Gastroesophageal sphincter (tissue), 4 donors: ENCODE measurements at regions not wholly inside any gene's neighbourhood (a gene's known extent, or its start where the extent isn't known, plus 50 kb on each side); places are given as distances from the start of the nearest gene placed in this dataset.

Source experiments
- ATAC-seq: fragments of 150-250 bp; one replicate; pipeline ENCODE4 v1.9.1; 2016; ENCODE audit warnings: mild to moderate bottlenecking, moderate library complexity
- H3K27ac ChIP-seq, 4 donors: fragments of 200-600 bp; sonication (generic) in 3 of 4; 1 replicate in 3 of 4; 2 replicates in 1 of 4; pipeline ENCODE4 v1.5.1; 2016 to 2019
- H3K27me3 ChIP-seq: fragments of 200-600 bp; sonication (generic); one replicate; pipeline ENCODE4 v1.5.1; 2019
- H3K36me3 ChIP-seq, 2 donors: fragments of 200-600 bp; sonication (generic); one replicate each; pipeline ENCODE4 v1.5.1; 2019; ENCODE audit warnings: control low read depth in 1 of 2
- H3K4me1 ChIP-seq, 3 donors: fragments of 200-600 bp; sonication (generic); 1 replicate in 2 of 3; 2 replicates in 1 of 3; pipeline ENCODE4 v1.5.1; 2016 to 2019; ENCODE audit warnings: control low read depth in 2 of 3
- H3K4me3 ChIP-seq, 2 donors: fragments of 200-600 bp; sonication (generic); one replicate each; pipeline ENCODE4 v1.5.1; 2019; ENCODE audit warnings: mild to moderate bottlenecking in 1 of 2, moderate library complexity in 1 of 2
- H3K9me3 ChIP-seq, 3 donors: fragments of 200-600 bp; sonication (generic); one replicate each; pipeline ENCODE4 v1.5.1; 2017 to 2019; ENCODE audit warnings: control low read depth in 2 of 3
- EP300 ChIP-seq: sonication (generic); formaldehyde crosslinking; IDR thresholded peaks from one replicate; pipeline ENCODE4 v1.6.1; 2017; ENCODE audit warnings: antibody characterized with exemption, mild to moderate bottlenecking
- POLR2A ChIP-seq, 2 donors: fragments of 450-650 bp; IDR thresholded peaks; one replicate each; pipeline ENCODE4 v1.6.1; 2017; ENCODE audit warnings: antibody characterized with exemption in 2 of 2, mild to moderate bottlenecking in 2 of 2, moderate library complexity in 1 of 2
- POLR2AphosphoS5 ChIP-seq: sonication (generic); formaldehyde crosslinking; IDR thresholded peaks from one replicate; pipeline ENCODE4 v1.6.1; 2017; ENCODE audit warnings: antibody characterized with exemption
- WGBS, 2 donors: methylation state at CpG; one replicate each; pipeline ENCODE4 v1.1.5; 2018; ENCODE audit warnings: low coverage in 1 of 2; 5-methylcytosine and 5-hydroxymethylcytosine counted together
- TF ChIP-seq, protein P1 (sequence below), 4 experiments: fragments of 200-600 bp in 2 of 4; fragments of 450-650 bp in 2 of 4; sonication (generic) in 1 of 4; IDR thresholded peaks; one replicate each; pipeline ENCODE4 v1.5.1; 2017 to 2019; ENCODE audit warnings: antibody characterized with exemption in 4 of 4, mild to moderate bottlenecking in 2 of 4, moderate library complexity in 2 of 4

DNA sequence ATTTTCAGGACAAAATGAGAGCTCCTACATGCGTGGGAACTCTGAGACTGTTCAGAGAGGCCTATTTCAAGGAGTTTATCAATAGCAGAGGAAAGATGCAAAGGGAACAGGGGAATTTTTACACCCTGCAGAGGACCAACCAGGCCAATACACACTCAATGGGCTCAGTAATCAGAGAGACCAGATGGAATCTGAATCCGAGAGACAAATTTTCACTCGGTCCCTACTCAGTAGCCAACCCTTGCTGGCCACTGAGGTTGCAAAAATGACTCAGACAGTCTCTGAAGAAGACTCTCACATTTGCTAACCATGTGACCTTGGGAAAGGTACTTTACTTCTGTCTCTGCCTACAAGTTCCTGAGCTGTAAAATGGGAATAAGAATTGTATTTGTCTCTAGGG lies 479.4 kb downstream of the CDK5RAP2 start:
- H3K27ac ChIP-seq = no peak overlapping the region
- ATAC-seq = no peak
- no peaks in the 10 kb centered on the region for H3K4me1 ChIP-seq
- no peaks in the 10 kb centered on the region for H3K27me3 ChIP-seq
- H3K4me3 ChIP-seq = no peak overlapping the region
- WGBS, 2 donors = 47 to 75% methylated on average over 2 of the region's 3 CpGs
- no peaks in the 10 kb centered on the region for H3K36me3 ChIP-seq
- H3K9me3 ChIP-seq = no peaks in the 10 kb centered on the region
- TF ChIP-seq, protein P1, sequence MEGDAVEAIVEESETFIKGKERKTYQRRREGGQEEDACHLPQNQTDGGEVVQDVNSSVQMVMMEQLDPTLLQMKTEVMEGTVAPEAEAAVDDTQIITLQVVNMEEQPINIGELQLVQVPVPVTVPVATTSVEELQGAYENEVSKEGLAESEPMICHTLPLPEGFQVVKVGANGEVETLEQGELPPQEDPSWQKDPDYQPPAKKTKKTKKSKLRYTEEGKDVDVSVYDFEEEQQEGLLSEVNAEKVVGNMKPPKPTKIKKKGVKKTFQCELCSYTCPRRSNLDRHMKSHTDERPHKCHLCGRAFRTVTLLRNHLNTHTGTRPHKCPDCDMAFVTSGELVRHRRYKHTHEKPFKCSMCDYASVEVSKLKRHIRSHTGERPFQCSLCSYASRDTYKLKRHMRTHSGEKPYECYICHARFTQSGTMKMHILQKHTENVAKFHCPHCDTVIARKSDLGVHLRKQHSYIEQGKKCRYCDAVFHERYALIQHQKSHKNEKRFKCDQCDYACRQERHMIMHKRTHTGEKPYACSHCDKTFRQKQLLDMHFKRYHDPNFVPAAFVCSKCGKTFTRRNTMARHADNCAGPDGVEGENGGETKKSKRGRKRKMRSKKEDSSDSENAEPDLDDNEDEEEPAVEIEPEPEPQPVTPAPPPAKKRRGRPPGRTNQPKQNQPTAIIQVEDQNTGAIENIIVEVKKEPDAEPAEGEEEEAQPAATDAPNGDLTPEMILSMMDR (IDR thresholded peaks at IDR 0.05) = no peak
- no peak for TF ChIP-seq EP300

DNA sequence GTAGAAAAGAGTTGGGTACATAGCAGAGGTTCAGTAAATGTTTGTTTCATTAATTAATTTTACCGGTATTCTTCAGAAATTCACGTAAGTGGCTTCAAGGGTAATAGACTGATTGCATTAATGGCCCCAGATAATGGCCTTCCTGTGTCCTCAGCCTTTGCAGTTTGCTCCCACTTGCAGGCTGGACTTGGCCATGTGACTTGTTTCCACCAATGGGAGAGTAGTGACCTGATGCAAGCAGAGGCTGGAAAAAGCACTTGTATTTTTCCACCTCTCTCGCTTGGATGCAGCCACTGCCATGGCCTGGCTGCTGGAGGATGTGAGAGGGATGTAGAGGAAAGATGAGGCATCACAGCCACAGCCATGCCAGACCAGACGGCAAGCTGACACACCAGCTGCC lies 480.9 kb downstream of the CDK5RAP2 start:
- H3K9me3 ChIP-seq = no peaks in the 10 kb centered on the region
- H3K4me3 ChIP-seq = no peak overlapping the region
- H3K27ac ChIP-seq = no peak overlapping the region
- no peak for ATAC-seq
- H3K36me3 ChIP-seq = no peaks in the 10 kb centered on the region
- H3K4me1 ChIP-seq = no peaks in the 10 kb centered on the region
- TF ChIP-seq POLR2A (IDR thresholded peaks at IDR 0.05) = no peak
- no peak for TF ChIP-seq POLR2AphosphoS5
- TF ChIP-seq EP300 = no peak
- TF ChIP-seq, protein P1 (IDR thresholded peaks at IDR 0.05) = no peak
- H3K27me3 ChIP-seq = no peaks in the 10 kb centered on the region
- 87 to 90% methylated on average over 2 to 3 of the region's 4 CpGs for WGBS, 2 donors

DNA sequence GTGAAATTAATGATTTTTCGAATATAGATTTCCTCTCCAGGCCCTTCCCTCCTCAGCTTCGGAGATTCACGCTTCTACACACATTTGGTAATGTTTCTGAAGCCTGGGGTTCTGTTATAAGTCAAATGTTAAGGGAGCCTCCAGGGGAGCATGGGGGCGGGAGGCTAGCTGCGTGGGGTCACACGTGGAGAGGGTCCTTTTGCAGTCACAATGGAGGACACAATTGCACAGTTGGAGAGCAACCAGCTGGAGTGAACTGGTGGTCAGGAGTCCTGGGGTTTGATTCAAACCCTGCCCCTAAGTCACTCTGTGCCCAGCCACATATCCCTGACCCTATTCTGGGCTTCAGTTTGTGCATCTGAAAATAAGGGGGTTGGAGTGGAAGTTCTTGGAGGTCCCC lies 481.4 kb downstream of the CDK5RAP2 start:
- no peak for ATAC-seq
- Histone ChIP-seq H3K27me3 (no peaks in the 10 kb centered on the region), H3K4me1 (no peaks in the 10 kb centered on the region), H3K27ac (no peak overlapping the region), H3K36me3 (no peaks in the 10 kb centered on the region), H3K4me3 (no peak overlapping the region), H3K9me3 (no peaks in the 10 kb centered on the region)
- TF ChIP-seq, protein P1 (IDR thresholded peaks at IDR 0.05) = no peak
- TF ChIP-seq POLR2AphosphoS5 (no peak), POLR2A (IDR thresholded peaks at IDR 0.05) (no peak), EP300 (no peak)
- WGBS, 2 donors = 44 to 63% methylated on average over 1 to 6 of the region's 6 CpGs

DNA sequence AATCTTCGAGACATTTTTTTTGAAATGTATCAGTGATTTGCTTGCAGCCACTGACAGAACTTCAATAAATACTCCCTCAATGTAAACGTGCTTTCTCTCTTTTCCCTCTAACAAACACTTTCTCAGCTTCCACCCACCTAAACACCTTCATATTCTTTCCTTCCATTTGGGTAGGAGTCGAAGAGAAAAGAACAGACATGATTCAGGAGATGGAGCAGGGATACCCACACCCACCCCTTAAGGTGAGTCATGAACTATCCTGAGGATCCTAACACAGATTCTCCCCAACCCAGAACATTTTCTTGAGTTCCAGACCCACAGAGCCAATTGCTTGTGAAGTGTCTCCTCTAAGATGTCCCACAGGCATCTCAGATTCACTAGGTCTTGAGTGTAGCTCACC lies 488.8 kb downstream of the CDK5RAP2 start:
- no peak overlapping the region for H3K4me3 ChIP-seq
- no peak for TF ChIP-seq EP300
- TF ChIP-seq, protein P1 (IDR thresholded peaks at IDR 0.05) = no peak
- TF ChIP-seq POLR2AphosphoS5 = no peak
- no peak for TF ChIP-seq POLR2A (IDR thresholded peaks at IDR 0.05)
- WGBS, 2 donors = 41 to 50% methylated on average over 3 of the region's 3 CpGs
- H3K27ac ChIP-seq = no peak overlapping the region
- no peak for ATAC-seq
- no peaks in the 10 kb centered on the region for H3K4me1 ChIP-seq
- no peaks in the 10 kb centered on the region for H3K36me3 ChIP-seq
- H3K27me3 ChIP-seq = no peaks in the 10 kb centered on the region
- H3K9me3 ChIP-seq = peaks cover 0 to 3% (median 0%) of the 10 kb centered on the region in 3 donors

DNA sequence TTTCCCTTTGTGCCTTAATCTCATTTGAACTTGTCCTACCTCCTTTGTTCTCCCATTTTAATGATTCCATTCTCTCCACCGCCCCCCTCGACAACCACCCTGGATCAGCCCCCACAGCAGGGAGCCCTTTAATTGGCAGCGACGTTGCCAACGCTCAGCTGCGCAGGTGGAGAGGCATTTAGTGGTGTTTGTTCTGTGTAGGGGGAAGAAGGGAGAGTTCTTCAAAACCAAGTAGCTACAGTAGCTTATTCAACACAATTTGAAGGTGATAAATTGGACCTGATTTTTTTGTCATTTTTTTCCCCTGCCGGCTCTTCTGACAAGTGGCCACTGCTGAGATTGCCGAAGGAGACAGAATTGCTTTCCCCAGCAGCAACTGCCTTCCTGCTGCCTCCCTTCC lies 499.1 kb downstream of the CDK5RAP2 start:
- Histone ChIP-seq H3K27ac (no peak overlapping the region), H3K36me3 (no peaks in the 10 kb centered on the region), H3K27me3 (peaks cover 10% of the 10 kb centered on the region), H3K4me1 (no peaks in the 10 kb centered on the region), H3K9me3 (peaks cover 0 to 21% (median 0%) of the 10 kb centered on the region in 3 donors), H3K4me3 (no peak overlapping the region)
- WGBS, 2 donors = 27 to 30% methylated on average over 2 to 8 of the region's 8 CpGs
- TF ChIP-seq POLR2A (IDR thresholded peaks at IDR 0.05) = no peak
- TF ChIP-seq POLR2AphosphoS5 = no peak
- TF ChIP-seq, protein P1 (IDR thresholded peaks at IDR 0.05) = no peak
- no peak for TF ChIP-seq EP300
- no peak for ATAC-seq
